Fibroblast of skin of left biceps (primary cell): ENCODE measurements at regions not wholly inside any gene's neighbourhood (a gene's known extent, or its start where the extent isn't known, plus 50 kb on each side); places are given as distances from the start of the nearest gene placed in this dataset.
"Not testable (repeated sequence)": the region's sequence is repeated elsewhere in the genome, so short reads cannot be mapped to it uniquely, and the experiment has no call there.

Experiments used
- DNase-seq, 2 experiments: peaks; one replicate each; pipeline ENCODE4 v3.0.0-alpha.2; 2013; ENCODE audit warnings: low read depth in 2 of 2

GRCh38 chr2:19100570-19100969 lies 257.9 kb downstream of the OSR1 start:
- no peak for DNase-seq

GRCh38 chr2:19099181-19099580 lies 259.2 kb downstream of the OSR1 start:
- no peak for DNase-seq

- no peak for DNase-seq
Observed at GRCh38 chr2:19098467-19099160, 259.8 kb downstream of the OSR1 start.

GRCh38 chr2:19089476-19089875 lies 268.9 kb downstream of the OSR1 start:
- DNase-seq = not testable (repeated sequence)

GRCh38 chr2:19086231-19086651 lies 272.2 kb downstream of the OSR1 start:
- DNase-seq = no peak

- DNase-seq = no peak
Observed at GRCh38 chr2:19078709-19079108, 279.7 kb downstream of the OSR1 start.

GRCh38 chr2:19073522-19073921 lies 284.9 kb downstream of the OSR1 start:
- no peak for DNase-seq

- DNase-seq = no peak
Observed at GRCh38 chr2:19072161-19072560, 286.3 kb downstream of the OSR1 start.

- no peak for DNase-seq
Observed at GRCh38 chr2:19070886-19071285, 287.5 kb downstream of the OSR1 start.

- no peak for DNase-seq
Observed at GRCh38 chr2:19068206-19068605, 290.2 kb downstream of the OSR1 start.

GRCh38 chr2:19062370-19062769 lies 296.1 kb downstream of the OSR1 start:
- DNase-seq = no peak

- no peak for DNase-seq
Observed at GRCh38 chr2:19059076-19059475, 299.3 kb downstream of the OSR1 start.

- no peak for DNase-seq
Observed at GRCh38 chr2:19051203-19051831, 307.1 kb downstream of the OSR1 start.

GRCh38 chr2:19050354-19050753 lies 308.1 kb downstream of the OSR1 start:
- DNase-seq = no peak

GRCh38 chr2:19048593-19049266 lies 309.7 kb downstream of the OSR1 start:
- DNase-seq = no peak

- DNase-seq = no peak
Observed at GRCh38 chr2:19046986-19047780, 311.2 kb downstream of the OSR1 start.

GRCh38 chr2:19045151-19045550 lies 313.3 kb downstream of the OSR1 start:
- no peak for DNase-seq

GRCh38 chr2:19043893-19044292 lies 314.5 kb downstream of the OSR1 start:
- DNase-seq = no peak

GRCh38 chr2:19041434-19042041 lies 316.9 kb downstream of the OSR1 start:
- no peak for DNase-seq

GRCh38 chr2:19038071-19039015 lies 320.1 kb downstream of the OSR1 start:
- DNase-seq = peak; percentile 56 to 64

GRCh38 chr2:19036091-19036490 lies 322.3 kb downstream of the OSR1 start:
- no peak for DNase-seq
